ENCODE measurements at regions not wholly inside any gene's neighbourhood (a gene's known extent, or its start where the extent isn't known, plus 50 kb on each side); places are given as distances from the start of the nearest gene placed in this dataset.

DNA sequence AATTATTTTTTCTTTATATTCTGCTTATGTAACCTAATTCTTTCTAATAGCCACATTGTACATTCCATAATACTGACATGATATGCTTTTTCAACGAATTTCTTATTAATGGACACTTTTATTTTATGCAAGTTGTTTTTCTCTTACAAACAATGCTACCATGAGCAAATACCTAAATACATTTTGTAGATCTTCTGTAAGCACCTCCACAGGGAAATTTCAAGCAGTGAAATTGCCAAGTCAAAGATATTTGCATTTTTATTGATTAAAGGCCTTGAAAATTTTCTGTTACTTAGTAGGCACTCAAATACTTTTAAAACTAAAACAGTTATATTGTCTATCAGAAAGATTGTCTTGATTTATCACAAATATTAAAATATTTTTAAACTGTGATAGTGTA lies 79.6 kb upstream of the C3orf49 start:
- Histone ChIP-seq H3K9me3 (ENCODE audit: control insufficient read depth, insufficient read depth, low read length) (no peaks in the 10 kb centered on the region), H2AFZ (replicated peaks; ENCODE audit: low read length, poor library complexity) (no peak overlapping the region), H3K14ac (replicated peaks; ENCODE audit: low read depth, low read length) (no peak overlapping the region), H2BK5ac (ENCODE audit: low read depth, low read length, poor library complexity, severe bottlenecking) (no peak overlapping the region), H3K79me1 (ENCODE audit: low read depth in 1 of 2, low read length in 2 of 2) (no peaks in the 10 kb centered on the region), H2AK9ac (replicated peaks; ENCODE audit: low read depth, low read length, poor library complexity) (no peak overlapping the region), H3K4ac (ENCODE audit: low read depth, low read length) (no peak overlapping the region), H3K9ac (ENCODE audit: low read depth, low read length) (no peak overlapping the region), H2AK5ac (ENCODE audit: low read depth, low read length) (no peak overlapping the region), H3K4me3 (ENCODE audit: insufficient read depth, low read depth, low read length) (no peak overlapping the region), H4K91ac (ENCODE audit: insufficient read depth, low read depth, low read length) (no peak overlapping the region), H3K56ac (ENCODE audit: extremely low read depth, insufficient read depth, low read length) (no peak overlapping the region), H2BK20ac (ENCODE audit: low read depth, low read length) (no peak overlapping the region), H3K36me3 (ENCODE audit: control insufficient read depth, insufficient read depth, low read length) (no peaks in the 10 kb centered on the region), H4K20me1 (ENCODE audit: insufficient read depth, low read length) (no peaks in the 10 kb centered on the region), H3K23ac (ENCODE audit: low read depth, low read length) (no peak overlapping the region), H3K4me1 (ENCODE audit: control insufficient read depth, insufficient read depth, low read length) (no peaks in the 10 kb centered on the region), H4K5ac (ENCODE audit: low read depth, low read length) (no peak overlapping the region), H3K27me3 (ENCODE audit: control insufficient read depth, insufficient read depth, low read length) (no peaks in the 10 kb centered on the region), H3K27ac (ENCODE audit: insufficient read depth, low read length) (no peak overlapping the region), H3K9me1 (ENCODE audit: insufficient read depth, low read length) (no peaks in the 10 kb centered on the region), H3K4me2 (ENCODE audit: low read depth, low read length) (no peak overlapping the region), H2BK120ac (ENCODE audit: low read depth, low read length) (no peak overlapping the region), H4K8ac (ENCODE audit: low read depth in 2 of 2, low read length in 2 of 2) (no peak overlapping the region), H2BK15ac (ENCODE audit: low read depth, low read length) (no peak overlapping the region), H3K18ac (ENCODE audit: low read depth, low read length) (no peak overlapping the region)
- ChIA-PET CTCF (no interaction called here), POLR2A (ENCODE audit: unreplicated experiment) (no interaction called here)
- TF ChIP-seq CHD1 (IDR thresholded peaks at IDR 0.05; ENCODE audit: low read depth, low read length) = no peak
- TF ChIP-seq RAD21 (IDR thresholded peaks at IDR 0.05; ENCODE audit: low read length) = no peak
- TF ChIP-seq FOS (IDR thresholded peaks at IDR 0.05; ENCODE audit: low read depth, low read length) = no peak
- no peak for TF ChIP-seq MXI1 (IDR thresholded peaks at IDR 0.05; ENCODE audit: borderline replicate concordance, low read depth, low read length)
- no peak for TF ChIP-seq NFE2L2 (IDR thresholded peaks at IDR 0.05; ENCODE audit: low read depth, low read length)
- no peak for TF ChIP-seq SMC3 (IDR thresholded peaks at IDR 0.05; ENCODE audit: low read depth, low read length)
- TF ChIP-seq MAZ (IDR thresholded peaks at IDR 0.05; ENCODE audit: borderline replicate concordance, low read depth, low read length) = no peak
- TF ChIP-seq, protein P1, sequence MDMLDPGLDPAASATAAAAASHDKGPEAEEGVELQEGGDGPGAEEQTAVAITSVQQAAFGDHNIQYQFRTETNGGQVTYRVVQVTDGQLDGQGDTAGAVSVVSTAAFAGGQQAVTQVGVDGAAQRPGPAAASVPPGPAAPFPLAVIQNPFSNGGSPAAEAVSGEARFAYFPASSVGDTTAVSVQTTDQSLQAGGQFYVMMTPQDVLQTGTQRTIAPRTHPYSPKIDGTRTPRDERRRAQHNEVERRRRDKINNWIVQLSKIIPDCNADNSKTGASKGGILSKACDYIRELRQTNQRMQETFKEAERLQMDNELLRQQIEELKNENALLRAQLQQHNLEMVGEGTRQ (IDR thresholded peaks at IDR 0.05; ENCODE audit: low read depth, low read length) = no peak
- TF ChIP-seq CEBPB (IDR thresholded peaks at IDR 0.05; ENCODE audit: low read depth, low read length) = no peak
- TF ChIP-seq, protein P2, sequence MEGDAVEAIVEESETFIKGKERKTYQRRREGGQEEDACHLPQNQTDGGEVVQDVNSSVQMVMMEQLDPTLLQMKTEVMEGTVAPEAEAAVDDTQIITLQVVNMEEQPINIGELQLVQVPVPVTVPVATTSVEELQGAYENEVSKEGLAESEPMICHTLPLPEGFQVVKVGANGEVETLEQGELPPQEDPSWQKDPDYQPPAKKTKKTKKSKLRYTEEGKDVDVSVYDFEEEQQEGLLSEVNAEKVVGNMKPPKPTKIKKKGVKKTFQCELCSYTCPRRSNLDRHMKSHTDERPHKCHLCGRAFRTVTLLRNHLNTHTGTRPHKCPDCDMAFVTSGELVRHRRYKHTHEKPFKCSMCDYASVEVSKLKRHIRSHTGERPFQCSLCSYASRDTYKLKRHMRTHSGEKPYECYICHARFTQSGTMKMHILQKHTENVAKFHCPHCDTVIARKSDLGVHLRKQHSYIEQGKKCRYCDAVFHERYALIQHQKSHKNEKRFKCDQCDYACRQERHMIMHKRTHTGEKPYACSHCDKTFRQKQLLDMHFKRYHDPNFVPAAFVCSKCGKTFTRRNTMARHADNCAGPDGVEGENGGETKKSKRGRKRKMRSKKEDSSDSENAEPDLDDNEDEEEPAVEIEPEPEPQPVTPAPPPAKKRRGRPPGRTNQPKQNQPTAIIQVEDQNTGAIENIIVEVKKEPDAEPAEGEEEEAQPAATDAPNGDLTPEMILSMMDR (conservative IDR thresholded peaks at IDR 0.05; ENCODE audit: low read depth, low read length) = no peak
- WGBS, 2 experiments (ENCODE audit: extremely low coverage in 2 of 2, insufficient read length in 1 of 2) = no CpG with 5 or more reads among the region's 1 CpG
- intact Hi-C loops (cut with micrococcal nuclease) = no loop called here
- dilution Hi-C loops (cut with HindIII; ENCODE audit: low sequenced_read_pairs, unreplicated experiment) = no loop called here
- in situ Hi-C loops (cut with MboI; ENCODE audit: low sequenced_read_pairs) = no loop called here
- BruUV-seq (replicated peaks) = no TSS peak
- no peak for DNase-seq
- ATAC-seq (ENCODE audit: low read depth) = no peak

Data from IMR-90 (cell line).